ENCODE measurements at regions not wholly inside any gene's neighbourhood (a gene's known extent, or its start where the extent isn't known, plus 50 kb on each side); places are given as distances from the start of the nearest gene placed in this dataset.
"Not testable (repeated sequence)": the region's sequence is repeated elsewhere in the genome, so short reads cannot be mapped to it uniquely, and the experiment has no call there.

DNA sequence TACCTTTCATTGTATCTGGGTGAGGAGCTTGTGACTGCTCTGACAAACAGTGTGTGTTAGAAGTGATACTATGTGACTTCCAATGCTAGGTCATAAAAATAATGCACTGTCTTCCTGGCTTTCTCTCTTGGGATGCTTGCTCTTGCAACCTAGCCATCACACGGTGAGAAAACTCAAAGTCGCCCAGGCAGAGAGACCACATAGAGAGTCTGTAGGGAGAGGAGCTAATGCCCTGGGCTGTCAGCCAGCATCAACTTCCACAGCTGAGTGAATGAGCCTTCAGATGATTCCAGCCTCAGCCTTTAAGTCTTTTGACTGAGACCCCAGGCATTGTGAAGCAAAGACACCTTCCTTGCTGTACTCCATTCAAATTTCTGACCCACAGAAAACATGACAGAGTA lies 220.6 kb upstream of the SGO1 start:
- ATAC-seq, result no peak
- no peak for DNase-seq
- intact Hi-C loops (cut with DNase I, micrococcal nuclease), result no loop called here

DNA sequence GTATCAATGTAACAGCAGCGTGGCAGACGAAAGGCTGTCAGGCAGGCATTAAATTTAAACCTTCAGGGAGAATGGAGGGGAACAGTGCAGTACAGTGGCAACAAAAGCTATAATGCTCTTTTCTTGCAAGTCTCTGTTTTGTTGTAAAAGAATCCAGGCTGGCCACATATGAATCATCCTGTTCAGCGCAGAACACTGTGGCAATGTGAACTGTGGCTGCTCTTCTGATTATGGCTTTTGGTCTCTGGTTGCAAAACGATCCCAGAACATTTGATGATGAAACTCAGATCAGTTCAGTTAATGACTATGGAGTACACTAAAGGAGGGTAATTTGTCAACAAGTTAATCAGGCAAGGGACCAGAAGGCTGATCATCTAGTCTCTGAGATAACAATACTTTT lies 219.7 kb upstream of the SGO1 start:
- DNase-seq (no peak), ATAC-seq (no peak)
- intact Hi-C loops (cut with DNase I, micrococcal nuclease), result no loop called here

DNA sequence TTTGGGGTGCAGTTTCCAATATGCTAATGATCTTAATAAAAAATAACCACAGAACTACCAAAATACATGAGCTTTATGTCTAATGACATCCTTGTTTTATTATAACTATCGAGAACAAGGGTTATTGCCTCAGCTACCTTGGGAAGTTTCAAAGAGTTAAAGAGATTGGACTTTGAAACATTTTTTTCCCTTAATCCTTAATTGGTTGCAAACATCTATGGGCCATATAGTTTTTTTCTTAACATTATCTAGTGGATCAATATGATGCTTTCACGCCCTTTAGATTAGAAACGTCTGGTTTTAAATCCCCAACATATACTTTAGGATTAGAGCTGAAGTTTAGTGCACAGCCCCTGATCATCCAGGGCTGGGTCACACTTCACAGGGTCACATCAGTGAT lies 219.2 kb upstream of the SGO1 start:
- no peak for ATAC-seq
- DNase-seq, result no peak
- intact Hi-C loops (cut with DNase I, micrococcal nuclease), result no loop called here

DNA sequence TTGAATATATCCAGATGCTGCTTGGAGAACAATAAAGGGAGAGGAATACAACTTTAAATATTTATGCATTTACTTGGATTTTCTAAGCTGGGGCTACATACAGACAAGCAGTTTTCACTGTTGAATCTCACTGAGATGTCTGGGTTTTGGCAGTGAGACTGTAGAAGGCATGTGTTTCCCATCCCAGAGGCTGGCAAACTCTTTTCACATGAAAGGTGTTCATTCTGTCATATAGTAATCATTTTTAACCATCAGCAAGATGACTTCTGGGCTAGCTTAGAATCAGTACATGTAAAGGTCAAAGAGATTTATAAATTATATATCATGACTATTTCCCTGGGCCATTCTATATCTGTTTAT lies 218.7 kb upstream of the SGO1 start:
- no peak for ATAC-seq
- DNase-seq, result no peak
- intact Hi-C loops (cut with DNase I, micrococcal nuclease), result no loop called here

DNA sequence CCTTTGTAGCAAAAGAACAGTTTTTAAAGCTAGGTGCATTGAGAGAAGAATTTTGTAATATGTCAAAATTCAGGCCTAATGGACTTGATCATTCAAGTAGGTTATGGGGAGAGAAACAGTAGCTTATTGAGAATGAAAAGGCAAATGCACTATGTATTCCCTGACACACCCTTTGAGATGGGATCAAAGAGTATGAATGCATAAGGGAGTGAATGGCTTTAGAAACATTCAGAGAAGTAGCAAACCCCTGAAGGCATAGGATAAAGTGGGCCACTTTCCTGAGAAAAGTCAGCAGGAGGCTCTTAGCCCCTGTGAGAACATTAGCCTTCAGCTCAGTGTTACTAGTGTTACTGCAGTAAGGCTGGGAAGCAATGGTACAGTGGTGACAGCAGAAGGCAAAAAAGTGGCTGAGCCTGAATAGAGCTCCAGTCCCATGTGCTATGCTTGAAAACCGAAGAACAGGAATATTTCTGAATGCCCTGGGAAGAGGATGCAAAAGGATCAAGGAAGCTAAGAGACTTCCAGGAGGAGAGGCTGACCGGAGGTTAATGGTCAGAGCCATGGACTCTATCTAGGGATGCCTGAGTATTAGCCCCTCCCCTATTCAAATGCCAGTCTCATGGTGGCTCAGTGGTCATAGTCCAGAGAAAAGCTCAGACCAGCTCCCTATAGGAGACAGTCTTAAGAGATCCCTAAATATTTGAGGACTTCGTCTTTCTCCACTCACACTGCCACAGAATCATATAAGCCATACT lies 218.2 kb upstream of the SGO1 start:
- intact Hi-C loops (cut with DNase I, micrococcal nuclease), result no loop called here
- DNase-seq, result no peak
- no peak for ATAC-seq

DNA sequence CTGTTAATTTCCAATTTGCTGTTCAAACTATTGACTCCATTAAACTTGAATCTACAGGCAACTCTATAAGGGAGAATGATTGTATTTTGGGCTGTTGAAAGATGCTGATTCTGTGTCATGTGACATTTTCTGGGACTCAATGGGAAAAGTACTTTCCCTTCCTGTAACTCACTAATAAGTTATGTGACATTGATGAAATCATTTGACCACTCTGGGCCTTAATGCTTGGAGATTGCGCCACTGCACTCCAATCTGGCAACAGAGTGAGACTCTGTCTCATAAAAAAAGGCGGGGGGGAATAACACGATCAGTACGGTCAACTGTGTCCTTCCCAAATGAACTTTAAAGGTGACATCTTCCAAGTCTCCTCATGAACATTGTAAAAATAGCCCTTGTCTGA lies 215.2 kb upstream of the SGO1 start:
- intact Hi-C loops (cut with DNase I, micrococcal nuclease), result no loop called here
- DNase-seq, result no peak
- ATAC-seq, result no peak

DNA sequence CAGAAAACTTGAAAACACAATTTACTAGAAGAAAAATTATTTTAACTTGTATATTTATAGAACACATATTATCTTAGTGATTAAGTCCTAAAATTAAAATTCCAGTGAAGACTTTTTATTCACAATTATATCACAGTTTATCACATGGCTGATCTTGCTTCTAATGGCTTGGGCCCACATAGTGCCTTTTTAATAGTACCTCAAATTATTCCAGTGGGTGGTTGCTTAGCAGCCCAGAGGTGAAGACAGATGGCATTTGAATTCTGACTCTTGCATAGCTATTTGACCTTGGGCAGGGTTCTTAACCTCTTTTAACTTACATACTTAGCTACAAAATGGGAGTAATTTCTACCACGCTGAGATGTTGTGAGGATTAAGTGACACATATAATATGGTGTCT lies 214.7 kb upstream of the SGO1 start:
- intact Hi-C loops (cut with DNase I, micrococcal nuclease), result no loop called here
- ATAC-seq (no peak), DNase-seq (no peak)

DNA sequence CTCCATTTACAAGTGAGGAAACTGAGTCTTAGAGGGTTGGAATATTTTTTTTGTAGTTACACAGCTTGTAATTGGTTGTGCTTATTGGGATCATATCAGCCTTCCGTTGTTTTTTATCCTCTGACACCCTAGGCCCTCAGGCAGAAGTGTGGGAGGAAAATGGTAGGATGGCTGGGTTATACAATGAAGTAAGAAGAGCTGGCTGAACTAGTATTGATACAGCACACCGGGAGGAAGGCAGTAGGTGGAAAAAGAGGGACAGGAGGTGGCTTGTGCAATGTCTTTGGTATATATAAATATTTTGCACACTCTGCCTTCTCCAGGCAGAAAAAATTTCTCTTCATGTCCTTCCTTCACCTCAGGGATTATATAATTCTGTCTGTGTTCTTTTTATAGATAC lies 214.3 kb upstream of the SGO1 start:
- no peak for ATAC-seq
- DNase-seq, result no peak
- intact Hi-C loops (cut with DNase I, micrococcal nuclease), result no loop called here

DNA sequence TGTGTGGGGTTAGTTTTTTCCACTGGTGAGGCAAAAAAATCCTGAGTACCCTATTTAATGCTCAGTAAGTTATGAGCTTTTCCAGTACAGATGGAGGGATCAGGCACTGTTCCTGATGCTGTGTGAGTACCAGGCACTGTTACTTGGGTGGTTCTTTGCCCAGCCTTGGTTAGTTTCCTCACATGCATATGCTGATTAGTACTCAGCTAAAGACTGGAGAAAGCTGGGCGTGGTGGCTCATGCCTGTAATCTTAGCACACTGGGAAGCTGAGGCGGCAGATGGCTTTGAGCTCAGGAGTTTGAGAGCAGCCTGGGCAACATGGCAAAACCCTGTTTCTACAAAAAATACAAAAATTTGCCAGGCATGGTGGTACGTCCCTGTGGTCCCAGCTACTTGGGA lies 210.3 kb upstream of the SGO1 start:
- intact Hi-C loops (cut with DNase I, micrococcal nuclease), result no loop called here
- ATAC-seq, result no peak
- DNase-seq, result no peak

DNA sequence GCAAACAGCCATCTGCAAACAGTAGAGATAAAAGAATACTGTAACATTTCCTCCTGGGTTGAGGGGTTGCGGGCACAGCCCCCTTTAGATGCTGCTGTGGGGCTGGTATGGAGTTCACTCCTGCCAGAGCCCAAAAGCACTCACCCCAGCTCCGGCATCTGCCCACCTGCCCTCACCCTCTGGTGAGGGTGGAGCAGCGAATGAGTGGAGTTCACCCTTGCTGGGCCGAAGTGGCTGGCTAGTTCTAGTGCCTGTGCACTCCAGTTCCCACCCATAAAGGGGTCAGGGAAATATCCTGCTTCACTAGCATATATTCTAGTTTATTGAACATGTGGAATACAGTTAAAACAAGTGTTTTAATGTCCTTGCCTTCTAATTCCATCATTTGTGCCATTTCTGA lies 209.7 kb upstream of the SGO1 start:
- intact Hi-C loops (cut with DNase I, micrococcal nuclease), result no loop called here
- ATAC-seq, result no peak
- no peak for DNase-seq

DNA sequence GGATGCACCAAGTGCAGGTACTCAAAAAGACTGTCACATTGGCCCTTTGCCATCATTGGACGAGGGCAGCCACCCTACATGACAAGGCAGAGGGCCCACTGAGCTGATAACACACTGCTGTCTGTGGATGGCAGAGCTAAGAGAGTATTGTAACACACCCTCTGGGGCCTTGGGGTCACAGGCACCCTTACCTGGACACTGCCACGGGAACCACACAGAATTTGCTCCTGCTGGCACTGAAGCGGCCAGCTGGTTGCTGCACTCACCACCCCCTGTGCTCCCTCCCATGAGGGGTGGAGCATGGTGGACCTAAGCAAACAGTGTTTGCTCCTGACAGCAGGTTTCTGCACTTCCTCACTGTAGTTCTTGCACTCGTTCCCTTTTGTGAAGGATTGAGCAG lies 208.2 kb upstream of the SGO1 start:
- DNase-seq (no peak), ATAC-seq (no peak)
- intact Hi-C loops (cut with DNase I, micrococcal nuclease), result no loop called here

DNA sequence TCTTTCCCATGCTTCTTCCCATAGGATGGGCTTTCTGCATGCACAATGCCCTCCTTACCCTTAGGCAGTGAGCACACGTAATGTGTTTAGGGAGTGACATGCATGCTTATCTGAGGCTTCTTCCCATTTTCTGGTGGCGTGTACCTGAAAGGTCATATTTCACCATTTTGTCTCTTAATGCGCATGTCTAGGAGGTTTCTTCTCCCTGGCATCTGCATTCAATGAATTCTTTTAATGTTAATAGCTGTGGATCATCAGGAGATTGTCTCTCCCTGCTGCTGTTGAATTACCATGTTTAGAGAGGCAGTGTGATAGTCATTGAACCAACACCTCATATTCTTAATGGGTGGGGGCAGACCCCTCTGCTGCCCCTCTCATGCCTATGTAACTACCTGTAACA lies 205.6 kb upstream of the SGO1 start:
- intact Hi-C loops (cut with DNase I, micrococcal nuclease), result no loop called here
- DNase-seq (no peak), ATAC-seq (no peak)

DNA sequence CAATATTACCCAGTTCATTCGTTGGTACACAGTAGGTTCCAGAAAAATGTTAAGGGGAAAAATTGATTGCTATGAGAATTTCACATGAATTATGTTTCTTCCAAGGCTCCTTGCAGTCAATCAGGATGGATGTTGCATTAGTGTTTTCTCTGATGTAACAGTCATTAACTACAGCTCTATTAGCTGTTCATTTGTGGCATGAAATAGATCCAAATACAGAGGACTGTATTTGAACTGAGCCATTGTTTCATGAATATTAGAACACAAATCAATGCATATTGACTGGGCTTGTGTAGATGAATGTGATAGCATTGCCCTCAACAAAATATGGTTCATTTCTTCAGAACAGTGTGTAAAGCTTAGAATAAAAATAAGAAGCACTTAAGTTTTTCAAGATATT lies 203.0 kb upstream of the SGO1 start:
- no peak for ATAC-seq
- no peak for DNase-seq
- intact Hi-C loops (cut with DNase I, micrococcal nuclease), result no loop called here

DNA sequence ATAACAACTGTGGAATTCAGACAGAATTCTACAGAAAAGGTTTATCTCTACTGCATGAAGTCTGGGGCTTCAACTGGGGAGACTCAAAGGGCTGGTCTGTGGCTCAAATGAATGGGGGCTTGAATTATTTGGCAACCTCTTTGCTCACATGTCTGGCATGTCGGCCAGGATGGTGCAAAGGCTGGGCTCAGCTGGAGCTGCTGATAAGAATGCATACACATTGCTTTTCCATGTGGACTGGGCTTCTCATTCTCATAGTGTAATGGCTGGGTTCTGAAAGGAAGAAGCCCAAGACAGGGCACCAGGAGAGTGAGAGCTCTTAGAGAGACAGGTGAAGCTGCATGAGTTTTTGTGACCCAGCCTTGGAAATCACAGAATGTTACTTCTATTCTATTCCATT lies 194.3 kb upstream of the SGO1 start:
- intact Hi-C loops (cut with DNase I, micrococcal nuclease), result no loop called here
- ATAC-seq (no peak), DNase-seq (no peak)

DNA sequence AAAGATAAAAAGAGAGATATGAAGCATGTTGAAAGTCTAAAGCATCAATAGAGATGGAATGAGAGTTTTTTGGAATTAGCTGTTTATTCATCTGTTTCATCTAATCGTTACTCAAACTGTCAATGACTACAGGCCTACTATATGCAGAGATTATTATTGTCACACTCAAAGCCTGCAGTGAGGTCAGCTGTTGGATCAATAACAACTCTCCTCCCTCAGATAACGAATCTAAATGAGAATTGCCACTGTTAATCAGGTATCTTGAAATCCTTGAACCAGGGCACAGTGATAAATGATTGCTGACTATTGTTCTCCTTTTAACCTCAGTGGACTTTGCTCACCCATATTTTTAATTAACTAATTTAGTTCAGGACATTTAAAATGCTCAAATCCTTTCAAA lies 192.3 kb upstream of the SGO1 start:
- intact Hi-C loops (cut with DNase I, micrococcal nuclease), result no loop called here
- ATAC-seq, result no peak

DNA sequence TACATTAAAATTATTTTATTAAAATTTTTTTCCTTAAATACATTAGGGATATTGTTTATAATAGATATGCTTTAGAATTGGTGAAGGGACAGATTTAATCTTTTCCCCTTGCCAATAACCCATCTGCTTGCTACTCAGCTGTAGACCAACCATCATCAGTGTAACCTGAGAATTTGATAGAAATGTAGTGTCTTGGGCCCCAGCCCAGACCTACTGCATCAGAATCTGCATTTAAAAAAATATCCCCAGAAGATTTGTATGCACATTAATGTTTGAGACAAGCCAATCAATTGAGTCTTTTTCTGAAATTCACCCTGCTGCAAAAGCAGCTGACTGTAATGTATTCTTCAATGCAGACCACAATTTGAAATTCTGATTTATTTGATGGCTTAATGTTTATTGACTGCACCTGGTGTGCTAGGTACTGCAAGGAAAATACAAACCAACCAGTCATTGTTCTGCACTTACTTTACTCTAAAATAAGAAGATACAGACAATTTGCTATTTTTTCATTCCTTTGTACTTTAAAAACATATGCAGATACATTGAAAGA lies 190.7 kb upstream of the SGO1 start:
- intact Hi-C loops (cut with DNase I, micrococcal nuclease), result no loop called here
- ATAC-seq (no peak), DNase-seq (no peak)

More for the DNA sequence above, 192.3 kb upstream of the SGO1 start:
- no peak for DNase-seq

DNA sequence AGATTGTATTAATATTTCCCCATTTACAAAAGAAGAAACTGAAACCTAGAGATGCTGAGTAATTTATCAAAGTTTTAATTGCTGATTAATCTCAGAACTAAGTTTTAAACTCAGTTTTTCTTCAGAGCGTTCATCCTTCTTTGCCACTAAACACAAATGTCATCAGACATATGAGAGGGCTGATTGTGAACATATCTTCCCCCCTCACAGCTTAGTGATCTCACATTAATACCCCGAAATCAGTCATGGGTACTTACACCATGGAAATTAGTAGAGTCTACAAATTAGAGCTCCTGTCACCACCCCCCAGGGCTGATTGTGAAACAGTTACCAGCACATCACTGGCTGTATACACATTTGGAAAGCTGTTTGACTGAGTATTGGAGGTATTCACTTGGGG lies 189.3 kb upstream of the SGO1 start:
- intact Hi-C loops (cut with DNase I, micrococcal nuclease), result no loop called here
- ATAC-seq (no peak), DNase-seq (no peak)

DNA sequence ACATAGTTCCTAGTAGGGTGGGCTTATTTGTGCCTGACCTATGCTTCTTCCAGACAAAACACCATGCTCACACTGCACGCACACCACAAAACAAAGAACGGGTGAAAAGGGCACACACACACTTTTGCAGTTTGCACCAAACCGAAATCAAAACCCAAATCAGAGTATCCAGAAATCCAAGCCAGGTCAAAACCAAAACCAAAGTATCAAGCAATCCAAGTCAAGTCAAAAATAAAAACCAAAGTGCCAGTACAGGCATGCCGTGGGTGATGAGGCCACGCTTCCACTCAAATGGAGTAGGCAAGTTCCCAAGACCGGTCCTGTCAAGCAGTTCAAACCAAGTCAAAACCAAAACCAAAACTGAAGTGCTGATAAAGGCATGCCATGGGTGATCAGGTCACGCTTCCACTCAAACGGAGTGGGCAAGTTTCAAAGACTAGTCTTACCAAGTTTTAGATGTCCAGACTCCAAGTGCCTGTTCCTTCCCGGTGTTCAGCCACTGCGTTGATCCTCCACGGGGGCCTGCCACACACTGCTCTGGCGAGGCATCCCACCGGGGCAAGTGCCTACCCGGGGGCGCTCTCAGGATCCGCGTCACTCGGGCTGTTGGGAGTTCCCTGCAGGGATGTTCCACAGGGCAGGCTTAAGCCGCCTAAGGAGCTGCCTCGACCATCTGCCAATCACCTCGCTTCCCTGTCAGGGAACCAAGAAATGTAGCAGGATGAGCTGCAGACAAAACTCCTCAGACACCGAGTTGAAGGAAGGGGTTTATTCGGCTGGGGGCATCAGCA lies 184.5 kb upstream of the SGO1 start:
- ATAC-seq; DNase-seq; intact Hi-C loops (cut with DNase I, micrococcal nuclease): not testable (repeated sequence)

DNA sequence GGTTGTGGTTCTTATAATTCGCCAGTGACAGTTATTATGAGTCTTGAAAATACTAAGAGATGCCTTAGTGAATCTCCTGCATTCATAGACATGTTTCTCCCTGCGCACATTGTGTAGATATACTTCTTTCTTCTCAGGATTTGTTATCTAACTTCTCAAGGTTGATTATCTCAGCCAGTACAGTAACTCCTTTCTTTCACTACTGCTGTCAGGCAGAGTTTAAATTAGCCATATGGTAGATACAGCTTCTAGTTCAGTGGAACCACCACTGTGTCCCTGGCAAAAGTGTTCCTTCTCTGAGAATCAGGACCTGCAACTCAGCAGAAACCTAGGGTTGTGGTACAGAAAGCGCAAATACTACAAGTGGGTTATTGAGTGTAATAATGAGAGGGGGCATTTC lies 175.0 kb upstream of the SGO1 start:
- intact Hi-C loops (cut with DNase I, micrococcal nuclease), result no loop called here
- DNase-seq, result no peak
- ATAC-seq, result no peak

DNA sequence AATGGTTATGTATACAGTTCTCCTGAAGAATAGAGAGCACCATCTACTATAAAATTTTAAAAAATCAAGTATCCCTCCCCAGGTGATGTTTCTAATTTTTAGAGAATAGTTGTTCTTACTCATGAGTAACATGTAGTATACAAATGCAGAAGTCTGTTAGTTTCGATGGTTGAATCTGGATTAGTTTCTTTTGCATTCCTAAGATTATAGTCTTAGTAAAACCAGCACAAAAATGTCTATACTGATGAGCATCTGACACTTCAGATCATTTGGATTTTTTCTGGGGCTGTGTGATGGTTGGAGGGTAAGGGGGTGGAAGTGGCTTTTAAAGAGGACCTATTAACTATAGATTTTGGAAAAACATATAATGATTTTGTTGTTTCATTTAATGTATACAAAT lies 167.3 kb upstream of the SGO1 start:
- DNase-seq (no peak), ATAC-seq (no peak)
- intact Hi-C loops (cut with DNase I, micrococcal nuclease), result no loop called here
